SJSA1 (cell line): ENCODE measurements at regions not wholly inside any gene's neighbourhood (a gene's known extent, or its start where the extent isn't known, plus 50 kb on each side); places are given as distances from the start of the nearest gene placed in this dataset.

Experiments used
- DNase-seq, 2 experiments: peaks; one replicate each; pipeline ENCODE4 v3.0.0-alpha.2; 2015 to 2020; ENCODE audit warnings: low spot score in 2 of 2, low read depth in 1 of 2
- H3K27ac ChIP-seq: fragments of 250-450 bp; sonication (Bioruptor Pico); 2 replicates; pipeline ENCODE4 v1.5.1; 2020; ENCODE audit warnings: mild to moderate bottlenecking, moderate library complexity
- H3K27me3 ChIP-seq: fragments of 250-450 bp; sonication (Bioruptor Pico); replicated peaks from 2 replicates; pipeline ENCODE4 v1.5.1; 2020; ENCODE audit warnings: mild to moderate bottlenecking, moderate library complexity
- H3K36me3 ChIP-seq: fragments of 250-450 bp; sonication (Bioruptor Pico); 2 replicates; pipeline ENCODE4 v1.5.1; 2020; ENCODE audit warnings: mild to moderate bottlenecking
- H3K4me1 ChIP-seq: fragments of 250-450 bp; sonication (Bioruptor Pico); replicated peaks from 2 replicates; pipeline ENCODE4 v1.6.1; 2021; ENCODE audit warnings: mild to moderate bottlenecking
- H3K4me3 ChIP-seq: fragments of 250-450 bp; sonication (Bioruptor Pico); 2 replicates; pipeline ENCODE4 v1.5.1; 2020; ENCODE audit warnings: mild to moderate bottlenecking
- H3K9me3 ChIP-seq: fragments of 250-450 bp; sonication (Bioruptor Pico); replicated peaks from 2 replicates; pipeline ENCODE4 v1.5.1; 2020; ENCODE audit warnings: mild to moderate bottlenecking

GRCh38 chr2:204480676-204481075, 64.6 kb upstream of the PARD3B start:
- H3K4me1 ChIP-seq: peaks cover 27% of the 10 kb centered on the region
- 0 out of 2 replicates have a peak overlapping the region, but pooled peaks have one; percentile 65 for H3K27ac ChIP-seq
- no peak for DNase-seq
- no peak overlapping the region for H3K4me3 ChIP-seq
- H3K36me3 ChIP-seq: no peaks in the 10 kb centered on the region
- no peaks in the 10 kb centered on the region for H3K9me3 ChIP-seq
- H3K27me3 ChIP-seq: no peaks in the 10 kb centered on the region

- Histone ChIP-seq H3K9me3 (no peaks in the 10 kb centered on the region), H3K4me1 (peaks cover 54% of the 10 kb centered on the region), H3K27me3 (no peaks in the 10 kb centered on the region), H3K36me3 (no peaks in the 10 kb centered on the region), H3K4me3 (no peak overlapping the region), H3K27ac (no peak overlapping the region)
- no peak for DNase-seq
Measured at GRCh38 chr2:204483608-204484081, 61.6 kb upstream of the PARD3B start.

- DNase-seq: no peak
- Histone ChIP-seq H3K4me1 (peaks cover 43% of the 10 kb centered on the region), H3K36me3 (no peaks in the 10 kb centered on the region), H3K9me3 (no peaks in the 10 kb centered on the region), H3K27ac (peak overlapping the region; percentile 92), H3K4me3 (no peak overlapping the region), H3K27me3 (no peaks in the 10 kb centered on the region)
Measured at GRCh38 chr2:204486321-204486720, 59.0 kb upstream of the PARD3B start.

GRCh38 chr2:204486805-204487204, 58.5 kb upstream of the PARD3B start:
- DNase-seq: no peak
- peak overlapping the region; percentile 92 for H3K27ac ChIP-seq
- no peaks in the 10 kb centered on the region for H3K9me3 ChIP-seq
- no peaks in the 10 kb centered on the region for H3K27me3 ChIP-seq
- H3K4me1 ChIP-seq: peaks cover 48% of the 10 kb centered on the region
- no peaks in the 10 kb centered on the region for H3K36me3 ChIP-seq
- H3K4me3 ChIP-seq: no peak overlapping the region

DNA sequence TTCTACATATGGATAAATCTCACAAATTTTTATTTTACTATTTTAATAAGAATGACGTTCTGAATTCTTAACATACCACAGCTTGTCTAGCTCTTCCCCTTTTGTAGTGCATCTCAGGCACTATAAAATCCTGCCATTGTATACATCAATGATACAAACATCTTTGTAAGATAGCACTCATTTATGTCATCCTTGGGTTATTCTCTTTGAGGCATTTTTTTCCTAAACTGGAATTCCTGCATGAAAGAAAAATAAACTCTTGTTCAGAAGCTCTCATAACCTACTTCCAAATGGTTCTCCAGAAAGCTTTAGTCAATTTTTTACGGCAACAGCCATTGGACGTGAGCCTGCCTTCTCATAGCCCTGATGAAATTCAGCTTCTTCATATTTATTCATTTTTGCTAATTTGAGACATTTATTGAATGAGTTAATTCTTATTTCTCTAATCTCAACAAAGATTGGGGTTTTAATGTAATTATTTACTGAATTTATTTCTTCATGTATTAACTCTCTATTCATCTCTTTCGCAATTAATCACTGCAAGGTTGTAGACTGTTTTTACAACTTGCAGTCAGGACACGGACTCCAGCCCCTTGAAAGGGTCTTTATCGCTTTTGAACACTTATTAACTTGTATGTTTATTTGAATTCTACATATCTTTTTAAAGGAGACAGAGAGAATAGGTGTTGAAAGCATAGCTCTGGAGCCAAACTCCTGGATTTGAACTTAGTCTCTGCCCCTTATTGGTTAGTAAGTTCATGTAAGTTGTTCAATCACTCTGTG, 57.6 kb upstream of the PARD3B start:
- DNase-seq: peak in 1 of 2 experiments; percentile 83
- H3K27me3 ChIP-seq: no peaks in the 10 kb centered on the region
- no peaks in the 10 kb centered on the region for H3K9me3 ChIP-seq
- H3K4me1 ChIP-seq: peaks cover 51% of the 10 kb centered on the region
- no peaks in the 10 kb centered on the region for H3K36me3 ChIP-seq
- H3K4me3 ChIP-seq: no peak overlapping the region
- peak overlapping the region; percentile 92 for H3K27ac ChIP-seq

GRCh38 chr2:204491528-204491927, 53.7 kb upstream of the PARD3B start:
- Histone ChIP-seq H3K36me3 (no peaks in the 10 kb centered on the region), H3K9me3 (no peaks in the 10 kb centered on the region; the same call in 1 of the 2 replicates), H3K27ac (peak overlapping the region; percentile 48), H3K27me3 (no peaks in the 10 kb centered on the region), H3K4me1 (peaks cover 38% of the 10 kb centered on the region), H3K4me3 (no peak overlapping the region)
- DNase-seq: peak; percentile 51 to 58

DNA sequence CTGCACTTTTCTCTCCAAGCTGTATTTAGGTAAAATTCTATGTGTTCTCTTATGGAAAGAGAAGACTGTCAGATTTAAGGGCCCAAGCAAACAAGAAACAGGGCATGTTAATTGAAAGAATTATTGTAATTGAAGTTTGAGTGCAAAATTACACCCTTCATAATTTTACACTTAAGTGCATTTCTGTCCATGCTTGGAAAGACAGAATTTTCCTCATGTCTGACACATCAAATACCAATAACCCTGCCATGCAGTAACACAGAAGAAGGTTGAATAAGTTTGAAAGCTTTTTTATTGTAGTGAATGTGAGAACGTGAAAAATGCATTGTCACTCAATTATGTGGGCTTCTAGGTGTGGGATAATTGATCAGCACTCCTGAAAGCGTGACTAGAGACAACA, 52.9 kb upstream of the PARD3B start:
- Histone ChIP-seq H3K27me3 (no peaks in the 10 kb centered on the region), H3K9me3 (no peaks in the 10 kb centered on the region; the same call in 1 of the 2 replicates), H3K4me3 (no peak overlapping the region)

GRCh38 chr2:204494681-204495080, 50.6 kb upstream of the PARD3B start:
- Histone ChIP-seq H3K4me1 (peaks cover 14% of the 10 kb centered on the region), H3K9me3 (no peaks in the 10 kb centered on the region; the same call in 1 of the 2 replicates), H3K4me3 (no peak overlapping the region), H3K36me3 (no peaks in the 10 kb centered on the region), H3K27me3 (no peaks in the 10 kb centered on the region), H3K27ac (no peak overlapping the region)
- no peak for DNase-seq

More for the DNA sequence above, 52.9 kb upstream of the PARD3B start:
- no peak overlapping the region for H3K27ac ChIP-seq
- H3K36me3 ChIP-seq: no peaks in the 10 kb centered on the region
- peaks cover 30% of the 10 kb centered on the region for H3K4me1 ChIP-seq
- DNase-seq: no peak

DNA sequence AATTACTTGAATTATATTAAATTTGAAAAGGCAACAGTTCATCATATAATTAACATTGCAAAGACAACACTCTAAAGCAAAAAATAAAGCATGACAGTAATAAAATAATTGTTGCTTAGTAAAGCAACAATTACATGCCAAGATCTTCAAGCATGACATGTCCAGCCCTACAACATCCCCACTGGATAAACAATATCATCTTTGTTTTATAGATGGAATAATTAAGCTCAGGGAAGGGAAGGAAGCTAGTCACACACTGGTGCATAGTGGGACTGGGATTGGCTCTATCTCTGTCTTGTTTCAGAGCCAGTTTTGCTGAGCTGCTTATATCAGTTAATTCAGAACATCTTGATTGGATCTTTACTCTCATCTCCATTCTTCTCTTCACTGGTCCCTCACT, 49.9 kb upstream of the PARD3B start:
- Histone ChIP-seq H3K36me3 (no peaks in the 10 kb centered on the region), H3K4me3 (no peak overlapping the region), H3K9me3 (no peaks in the 10 kb centered on the region; the same call in 1 of the 2 replicates), H3K4me1 (peaks cover 14% of the 10 kb centered on the region), H3K27me3 (no peaks in the 10 kb centered on the region), H3K27ac (no peak overlapping the region)
- no peak for DNase-seq
